Trophoblast cell (in vitro differentiated cells and primary cell): ENCODE measurements at regions not wholly inside any gene's neighbourhood (a gene's known extent, or its start where the extent isn't known, plus 50 kb on each side); places are given as distances from the start of the nearest gene placed in this dataset.

ENCODE experiments used
- DNase-seq, 2 donors: peaks; one replicate each; pipeline ENCODE4 v3.0.0-alpha.2; 2016
- H2AFZ ChIP-seq: 2 replicates; pipeline ENCODE4 v1.6.1; 2013; ENCODE audit warnings: low read length, moderate library complexity, mild to moderate bottlenecking; ENCODE audit not compliant: insufficient read depth, poor library complexity
- H2AK5ac ChIP-seq: 2 replicates; pipeline ENCODE4 v1.6.1; 2013; ENCODE audit warnings: mild to moderate bottlenecking, low read length
- H2BK120ac ChIP-seq: 2 replicates; pipeline ENCODE4 v1.6.1; 2013; ENCODE audit warnings: low read length, mild to moderate bottlenecking, moderate library complexity; ENCODE audit not compliant: insufficient read depth, poor library complexity
- H2BK12ac ChIP-seq: 2 replicates; pipeline ENCODE4 v1.6.1; 2013; ENCODE audit warnings: mild to moderate bottlenecking, low read length, moderate library complexity
- H2BK5ac ChIP-seq: 2 replicates; pipeline ENCODE4 v1.6.1; 2013; ENCODE audit warnings: low read length, low read depth, moderate library complexity, mild to moderate bottlenecking; ENCODE audit not compliant: poor library complexity
- H3K14ac ChIP-seq: 2 replicates; pipeline ENCODE4 v1.6.1; 2013; ENCODE audit warnings: mild to moderate bottlenecking, low read length
- H3K18ac ChIP-seq: 2 replicates; pipeline ENCODE4 v1.6.1; 2013; ENCODE audit warnings: mild to moderate bottlenecking, low read length
- H3K23ac ChIP-seq: 2 replicates; pipeline ENCODE4 v1.6.1; 2013; ENCODE audit warnings: low read length
- H3K27ac ChIP-seq: 2 replicates; pipeline ENCODE4 v1.5.1; 2013; ENCODE audit warnings: low read depth, mild to moderate bottlenecking, inconsistent platforms, low read length, moderate library complexity
- H3K27me3 ChIP-seq: 2 replicates; pipeline ENCODE4 v1.6.1; 2013; ENCODE audit warnings: inconsistent platforms, mild to moderate bottlenecking, low read length, moderate library complexity; ENCODE audit not compliant: insufficient read depth
- H3K36me3 ChIP-seq, 2 experiments: 1 replicate in 1 of 2; 2 replicates in 1 of 2; pipeline ENCODE4 v1.6.1; 2013; ENCODE audit warnings: low read length in 2 of 2, mild to moderate bottlenecking in 2 of 2, moderate library complexity in 1 of 2; ENCODE audit not compliant: insufficient read depth in 2 of 2, control insufficient read depth in 1 of 2
- H3K4ac ChIP-seq: 2 replicates; pipeline ENCODE4 v1.6.1; 2013; ENCODE audit warnings: low read depth, mild to moderate bottlenecking, low read length, moderate library complexity
- H3K4me1 ChIP-seq, 2 experiments: 1 replicate in 1 of 2; 2 replicates in 1 of 2; pipeline ENCODE4 v1.6.1; 2013; ENCODE audit warnings: low read length in 2 of 2, mild to moderate bottlenecking in 2 of 2, moderate library complexity in 1 of 2; ENCODE audit not compliant: insufficient read depth in 2 of 2, control insufficient read depth in 1 of 2
- H3K4me2 ChIP-seq: 2 replicates; pipeline ENCODE4 v1.6.1; 2013; ENCODE audit warnings: inconsistent platforms, mild to moderate bottlenecking, low read length, moderate library complexity
- H3K4me3 ChIP-seq: 2 replicates; pipeline ENCODE4 v1.5.1; 2013; ENCODE audit warnings: mild to moderate bottlenecking, low read depth, low read length, inconsistent platforms
- H3K79me1 ChIP-seq: one replicate; pipeline ENCODE4 v1.6.1; 2013; ENCODE audit warnings: low read length
- H3K79me2 ChIP-seq: 2 replicates; pipeline ENCODE4 v1.6.1; 2013; ENCODE audit warnings: low read length, mild to moderate bottlenecking; ENCODE audit not compliant: control insufficient read depth, insufficient read depth, poor library complexity
- H3K9ac ChIP-seq: 2 replicates; pipeline ENCODE4 v1.6.1; 2013; ENCODE audit warnings: mild to moderate bottlenecking, low read length
- H3K9me3 ChIP-seq: 2 replicates; pipeline ENCODE4 v1.6.1; 2013; ENCODE audit warnings: low read depth, mild to moderate bottlenecking, control low read depth, inconsistent platforms, low read length; ENCODE audit not compliant: insufficient read depth
- H4K12ac ChIP-seq: 2 replicates; pipeline ENCODE4 v1.6.1; 2013; ENCODE audit warnings: low read depth, mild to moderate bottlenecking, low read length, moderate library complexity
- H4K8ac ChIP-seq: 2 replicates; pipeline ENCODE4 v1.6.1; 2013; ENCODE audit warnings: low read depth, mild to moderate bottlenecking, low read length, moderate library complexity
- H4K91ac ChIP-seq: one replicate; pipeline ENCODE4 v1.6.1; 2013; ENCODE audit warnings: low read depth, mild to moderate bottlenecking, low read length, moderate library complexity
- WGBS: extraction: QIAGEN DNeasy Blood & Tissue Kit; methylation state at CpG from one replicate; pipeline ENCODE4 v1.1.7; 2013; ENCODE audit warnings: missing lambda C conversion rate; ENCODE audit not compliant: insufficient read length, insufficient coverage; ENCODE audit errors: extremely low coverage; 5-methylcytosine and 5-hydroxymethylcytosine counted together

GRCh38 chr3:104108522-104108921 is 1258.2 kb upstream of the ALCAM start:
- no peak overlapping the region for H3K4me2 ChIP-seq
- H3K4me3 ChIP-seq = no peak overlapping the region
- no peak overlapping the region for H3K23ac ChIP-seq
- no peak overlapping the region for H2BK120ac ChIP-seq
- H3K27me3 ChIP-seq = no peaks in the 10 kb centered on the region
- H3K79me1 ChIP-seq = no peaks in the 10 kb centered on the region
- WGBS = no CpG with 5 or more reads among the region's 2 CpGs
- no peak overlapping the region for H2BK5ac ChIP-seq
- H3K36me3 ChIP-seq = no peaks in the 10 kb centered on the region
- no peak overlapping the region for H3K18ac ChIP-seq
- H3K14ac ChIP-seq = no peak overlapping the region
- H4K8ac ChIP-seq = no peak overlapping the region
- H3K9ac ChIP-seq = no peak overlapping the region
- H3K9me3 ChIP-seq = no peaks in the 10 kb centered on the region
- H3K4me1 ChIP-seq = peaks cover 0 to 3% of the 10 kb centered on the region in 2 experiments
- H3K27ac ChIP-seq = no peak overlapping the region
- H2AFZ ChIP-seq = no peak overlapping the region
- H4K12ac ChIP-seq = no peak overlapping the region
- no peak overlapping the region for H2AK5ac ChIP-seq
- H2BK12ac ChIP-seq = no peak overlapping the region
- H3K4ac ChIP-seq = no peak overlapping the region
- no peak overlapping the region for H4K91ac ChIP-seq
- DNase-seq = no peak
- H3K79me2 ChIP-seq = no peaks in the 10 kb centered on the region

- no CpG with 5 or more reads among the region's 4 CpGs for WGBS
- H3K79me2 ChIP-seq = no peaks in the 10 kb centered on the region
Measured at GRCh38 chr3:104126463-104126862, 1240.2 kb upstream of the ALCAM start.

GRCh38 chr3:104126864-104127553 is 1239.7 kb upstream of the ALCAM start:
- Histone ChIP-seq H3K9me3 (no peaks in the 10 kb centered on the region), H4K12ac (no peak overlapping the region), H3K27ac (no peak overlapping the region), H4K91ac (no peak overlapping the region), H2BK5ac (no peak overlapping the region), H3K14ac (no peak overlapping the region), H3K18ac (no peak overlapping the region), H2BK12ac (no peak overlapping the region), H3K4ac (no peak overlapping the region), H3K4me1 (peaks cover 0 to 4% of the 10 kb centered on the region in 2 experiments), H2AK5ac (no peak overlapping the region), H2BK120ac (no peak overlapping the region), H3K23ac (no peak overlapping the region), H3K79me2 (no peaks in the 10 kb centered on the region), H3K79me1 (no peaks in the 10 kb centered on the region), H3K36me3 (no peaks in the 10 kb centered on the region), H3K4me2 (no peak overlapping the region), H4K8ac (no peak overlapping the region), H2AFZ (no peak overlapping the region), H3K27me3 (no peaks in the 10 kb centered on the region), H3K9ac (no peak overlapping the region), H3K4me3 (no peak overlapping the region)
- DNase-seq = peak in 1 of 2 donors; percentile 53
- no CpG with 5 or more reads among the region's 7 CpGs for WGBS

More at GRCh38 chr3:104126463-104126862, 1240.2 kb upstream of the ALCAM start:
- no peak overlapping the region for H3K9ac ChIP-seq
- H3K14ac ChIP-seq = no peak overlapping the region
- H3K4me1 ChIP-seq = peaks cover 0 to 4% of the 10 kb centered on the region in 2 experiments
- no peak overlapping the region for H4K8ac ChIP-seq
- no peak overlapping the region for H4K91ac ChIP-seq
- no peaks in the 10 kb centered on the region for H3K79me1 ChIP-seq
- H2BK120ac ChIP-seq = no peak overlapping the region
- no peak overlapping the region for H4K12ac ChIP-seq
- no peaks in the 10 kb centered on the region for H3K9me3 ChIP-seq
- H2AK5ac ChIP-seq = no peak overlapping the region
- H2BK5ac ChIP-seq = no peak overlapping the region
- H3K27ac ChIP-seq = no peak overlapping the region
- no peak overlapping the region for H3K4me3 ChIP-seq
- no peak for DNase-seq
- no peaks in the 10 kb centered on the region for H3K27me3 ChIP-seq
- H2BK12ac ChIP-seq = no peak overlapping the region
- H2AFZ ChIP-seq = no peak overlapping the region
- H3K18ac ChIP-seq = no peak overlapping the region
- no peak overlapping the region for H3K4ac ChIP-seq
- no peaks in the 10 kb centered on the region for H3K36me3 ChIP-seq
- H3K4me2 ChIP-seq = no peak overlapping the region
- H3K23ac ChIP-seq = no peak overlapping the region

- H3K4me2 ChIP-seq = no peak overlapping the region
- H3K79me1 ChIP-seq = no peaks in the 10 kb centered on the region
- H3K14ac ChIP-seq = no peak overlapping the region
- no peaks in the 10 kb centered on the region for H3K9me3 ChIP-seq
- H3K36me3 ChIP-seq = no peaks in the 10 kb centered on the region
- no peak overlapping the region for H3K9ac ChIP-seq
- no peak overlapping the region for H3K4ac ChIP-seq
- no peak overlapping the region for H4K91ac ChIP-seq
- H3K18ac ChIP-seq = no peak overlapping the region
- no peak overlapping the region for H2AK5ac ChIP-seq
- H3K4me3 ChIP-seq = no peak overlapping the region
- no peak overlapping the region for H3K23ac ChIP-seq
- no peak overlapping the region for H4K8ac ChIP-seq
- no peak overlapping the region for H3K27ac ChIP-seq
- WGBS = no CpG with 5 or more reads among the region's 3 CpGs
- H2BK5ac ChIP-seq = no peak overlapping the region
- no peaks in the 10 kb centered on the region for H3K27me3 ChIP-seq
- H2BK120ac ChIP-seq = no peak overlapping the region
- no peak for DNase-seq
- no peaks in the 10 kb centered on the region for H3K79me2 ChIP-seq
- peaks cover 0 to 4% of the 10 kb centered on the region in 2 experiments for H3K4me1 ChIP-seq
- no peak overlapping the region for H4K12ac ChIP-seq
- no peak overlapping the region for H2AFZ ChIP-seq
- no peak overlapping the region for H2BK12ac ChIP-seq
Measured at GRCh38 chr3:104127830-104128229, 1238.9 kb upstream of the ALCAM start.
